ENCODE measurements at regions not wholly inside any gene's neighbourhood (a gene's known extent, or its start where the extent isn't known, plus 50 kb on each side); places are given as distances from the start of the nearest gene placed in this dataset.
A peak's percentile ranks its signal among the peaks of the same experiment; 100 is the strongest.

DNA sequence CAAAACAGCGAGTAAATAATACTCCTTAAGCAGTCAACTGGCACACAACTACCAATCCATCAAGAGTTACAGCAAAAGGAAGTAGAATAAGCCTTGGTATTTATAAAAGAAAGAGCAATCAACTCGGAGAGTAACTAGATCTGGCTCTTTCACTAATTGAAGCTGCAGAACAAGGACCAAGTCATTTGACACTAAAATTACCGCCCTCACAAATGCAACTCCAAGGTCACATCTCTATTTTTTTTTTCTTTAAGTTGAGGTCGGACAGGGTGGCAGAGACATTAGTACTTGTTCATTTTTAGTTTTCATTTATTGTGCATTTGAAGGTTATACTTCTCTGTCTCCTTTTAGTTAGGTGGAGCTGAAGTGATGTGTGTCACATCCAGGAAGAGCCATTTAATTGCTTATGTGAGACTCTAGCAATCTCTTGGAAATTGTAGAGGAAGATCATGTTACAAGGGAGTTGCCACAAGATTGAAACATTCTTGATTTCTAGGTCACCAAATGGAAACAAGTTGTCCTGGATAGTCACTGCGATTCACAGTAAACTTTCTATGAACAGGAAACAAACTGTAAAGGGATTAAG is 138.1 kb upstream of the ADAMTS5 start:
- Histone ChIP-seq H3K36me3 (no peaks in the 10 kb centered on the region), H3K4me3 (no peak overlapping the region), H3K9me3 (replicated peaks) (no peaks in the 10 kb centered on the region), H3K27me3 (no peaks in the 10 kb centered on the region), H3K27ac (no peak overlapping the region; the same call in 1 of the 2 replicates), H3K4me1 (peaks cover 12% of the 10 kb centered on the region)
- peak in 1 of 2 experiments; percentile 52 for DNase-seq

- no peaks in the 10 kb centered on the region for H3K36me3 ChIP-seq
- no peak for DNase-seq
- H3K4me3 ChIP-seq: no peak overlapping the region
- no peak overlapping the region for H3K27ac ChIP-seq
- peaks cover 12% of the 10 kb centered on the region for H3K4me1 ChIP-seq
- H3K9me3 ChIP-seq (replicated peaks): no peaks in the 10 kb centered on the region
- no peaks in the 10 kb centered on the region for H3K27me3 ChIP-seq
These were observed 136.9 kb upstream of the ADAMTS5 start for GRCh38 chr21:27103768-27104167.

- Histone ChIP-seq H3K4me3 (no peak overlapping the region), H3K27ac (no peak overlapping the region), H3K27me3 (no peaks in the 10 kb centered on the region), H3K4me1 (peaks cover 12% of the 10 kb centered on the region), H3K9me3 (replicated peaks) (no peaks in the 10 kb centered on the region), H3K36me3 (no peaks in the 10 kb centered on the region)
- no peak for DNase-seq
These were observed 134.6 kb upstream of the ADAMTS5 start for GRCh38 chr21:27101523-27101922.

DNA sequence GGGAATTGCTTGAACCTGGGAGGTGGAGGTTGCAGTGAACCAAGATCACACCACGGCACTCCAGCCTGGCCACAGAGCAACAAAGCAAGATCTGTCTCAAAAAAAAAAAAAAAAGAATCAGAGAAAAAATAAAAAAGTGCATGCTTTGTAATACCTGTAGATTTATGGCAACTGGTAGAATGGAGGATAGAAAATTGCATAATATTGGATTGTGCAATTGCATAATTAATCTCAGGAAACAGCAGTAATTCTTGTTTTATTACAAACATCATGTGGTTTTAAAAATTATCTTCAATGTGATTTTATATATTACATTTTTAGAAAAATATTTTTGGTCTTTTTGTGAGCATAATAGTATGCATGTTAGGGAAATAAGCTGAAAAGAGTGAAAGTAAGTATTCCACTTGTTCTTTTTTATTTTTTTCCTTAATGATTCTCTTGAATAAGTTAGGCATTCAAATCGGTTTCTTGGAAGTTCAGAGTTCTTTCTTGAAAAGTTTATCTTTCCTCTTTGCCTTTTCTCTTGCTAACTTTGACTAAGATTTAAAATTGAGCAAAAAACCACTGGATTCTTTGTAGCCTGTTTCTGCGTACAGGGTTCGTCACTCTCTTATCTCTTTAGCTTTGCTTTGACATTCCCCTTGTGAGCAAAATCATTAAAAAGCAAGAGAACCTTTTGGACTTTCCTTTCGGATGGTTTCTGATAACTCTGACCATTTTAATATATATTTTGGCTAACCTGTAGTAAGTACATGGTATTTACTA is 127.5 kb upstream of the ADAMTS5 start:
- no peaks in the 10 kb centered on the region for H3K36me3 ChIP-seq
- H3K27ac ChIP-seq: no peak overlapping the region
- H3K4me1 ChIP-seq: no peaks in the 10 kb centered on the region
- no peak overlapping the region for H3K4me3 ChIP-seq
- no peak for DNase-seq
- H3K9me3 ChIP-seq (replicated peaks): no peaks in the 10 kb centered on the region
- no peaks in the 10 kb centered on the region for H3K27me3 ChIP-seq

DNA sequence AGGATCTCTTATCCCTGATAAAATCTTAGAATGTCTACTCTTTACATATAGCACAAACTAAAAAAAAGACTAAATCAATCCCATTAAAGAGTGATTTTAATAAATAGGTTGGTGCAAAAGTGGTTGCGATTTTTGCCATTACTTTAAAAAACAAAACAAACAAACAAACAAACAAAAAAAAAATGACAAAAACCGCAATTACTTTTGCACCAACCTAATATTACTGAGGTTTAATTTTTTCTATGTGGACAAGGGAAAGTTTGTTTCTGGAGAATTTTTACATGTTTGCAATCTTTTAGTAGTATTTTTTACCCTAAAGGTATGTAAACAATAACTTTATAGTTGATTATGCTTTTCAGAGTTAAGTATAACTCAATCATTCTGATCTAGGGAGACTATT is 119.7 kb upstream of the ADAMTS5 start:
- Histone ChIP-seq H3K27me3 (no peaks in the 10 kb centered on the region), H3K36me3 (no peaks in the 10 kb centered on the region), H3K4me3 (no peak overlapping the region), H3K4me1 (no peaks in the 10 kb centered on the region), H3K9me3 (replicated peaks) (peaks cover 4% of the 10 kb centered on the region; the same call in 1 of the 2 replicates), H3K27ac (no peak overlapping the region)
- DNase-seq: no peak

DNA sequence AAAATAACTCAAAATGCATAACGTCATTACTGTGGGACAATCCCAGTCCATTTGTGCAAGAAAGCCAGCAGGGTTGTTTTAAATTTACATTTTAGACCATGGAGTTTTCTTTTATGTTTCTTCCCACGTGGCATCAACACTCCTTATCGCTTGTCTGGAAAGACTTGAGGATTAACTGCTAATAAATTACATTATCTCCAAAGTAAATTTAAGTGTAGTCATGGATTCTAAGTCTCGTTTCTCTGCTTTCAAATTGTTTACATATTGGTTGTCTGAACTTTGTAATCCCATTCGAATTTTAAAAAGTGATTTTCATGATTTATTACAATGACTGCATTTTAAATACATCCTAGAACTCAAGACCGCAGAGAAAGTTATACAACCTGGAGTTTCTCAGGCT is 119.3 kb upstream of the ADAMTS5 start:
- H3K4me1 ChIP-seq: no peaks in the 10 kb centered on the region
- H3K36me3 ChIP-seq: no peaks in the 10 kb centered on the region
- no peak overlapping the region for H3K27ac ChIP-seq
- H3K27me3 ChIP-seq: no peaks in the 10 kb centered on the region
- DNase-seq: no peak
- H3K4me3 ChIP-seq: no peak overlapping the region
- H3K9me3 ChIP-seq (replicated peaks): peaks cover 4% of the 10 kb centered on the region; the same call in 1 of the 2 replicates

- Histone ChIP-seq H3K4me3 (no peak overlapping the region), H3K27ac (no peak overlapping the region), H3K4me1 (no peaks in the 10 kb centered on the region), H3K9me3 (replicated peaks) (peaks cover 4% of the 10 kb centered on the region; the same call in 1 of the 2 replicates), H3K27me3 (no peaks in the 10 kb centered on the region), H3K36me3 (no peaks in the 10 kb centered on the region)
- DNase-seq: no peak
These were observed 118.5 kb upstream of the ADAMTS5 start for GRCh38 chr21:27085387-27085786.

DNA sequence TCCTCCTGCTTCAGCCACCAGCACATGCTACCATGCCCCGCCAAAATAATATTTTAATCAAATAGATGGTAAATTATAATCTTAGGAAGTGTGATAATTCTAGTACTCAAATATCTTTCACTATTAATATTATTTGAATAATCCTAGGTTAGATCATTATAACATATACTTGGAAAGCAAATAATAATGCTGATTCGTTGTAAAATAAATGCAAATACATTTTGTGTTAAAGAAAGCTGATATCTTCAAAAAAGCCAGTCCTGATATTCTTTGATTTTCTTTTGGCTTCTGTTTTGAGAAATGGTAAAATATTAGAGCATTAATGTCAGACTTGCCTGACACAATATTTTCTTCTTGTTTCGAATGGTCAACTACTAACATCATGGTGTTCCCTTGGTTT is 116.3 kb upstream of the ADAMTS5 start:
- Histone ChIP-seq H3K27me3 (no peaks in the 10 kb centered on the region), H3K4me1 (no peaks in the 10 kb centered on the region), H3K4me3 (no peak overlapping the region), H3K9me3 (replicated peaks) (peaks cover 2% of the 10 kb centered on the region; the same call in 1 of the 2 replicates), H3K27ac (no peak overlapping the region), H3K36me3 (no peaks in the 10 kb centered on the region)
- DNase-seq: no peak

GRCh38 chr21:27082431-27083010 is 115.6 kb upstream of the ADAMTS5 start:
- Histone ChIP-seq H3K9me3 (replicated peaks) (peaks cover 1% of the 10 kb centered on the region; the same call in 1 of the 2 replicates), H3K27me3 (no peaks in the 10 kb centered on the region), H3K36me3 (no peaks in the 10 kb centered on the region), H3K4me3 (no peak overlapping the region), H3K27ac (no peak overlapping the region), H3K4me1 (no peaks in the 10 kb centered on the region)
- DNase-seq: no peak

- no peaks in the 10 kb centered on the region for H3K27me3 ChIP-seq
- peak in 1 of 2 experiments; percentile 15 for DNase-seq
- no peak overlapping the region for H3K4me3 ChIP-seq
- no peaks in the 10 kb centered on the region for H3K4me1 ChIP-seq
- H3K36me3 ChIP-seq: no peaks in the 10 kb centered on the region
- H3K9me3 ChIP-seq (replicated peaks): no peaks in the 10 kb centered on the region; the same call in 1 of the 2 replicates
- H3K27ac ChIP-seq: no peak overlapping the region
These were observed 112.8 kb upstream of the ADAMTS5 start for GRCh38 chr21:27079636-27080240.

- no peak overlapping the region for H3K27ac ChIP-seq
- no peaks in the 10 kb centered on the region for H3K27me3 ChIP-seq
- H3K4me1 ChIP-seq: no peaks in the 10 kb centered on the region
These were observed 112.0 kb upstream of the ADAMTS5 start for GRCh38 chr21:27078915-27079314.

DNA sequence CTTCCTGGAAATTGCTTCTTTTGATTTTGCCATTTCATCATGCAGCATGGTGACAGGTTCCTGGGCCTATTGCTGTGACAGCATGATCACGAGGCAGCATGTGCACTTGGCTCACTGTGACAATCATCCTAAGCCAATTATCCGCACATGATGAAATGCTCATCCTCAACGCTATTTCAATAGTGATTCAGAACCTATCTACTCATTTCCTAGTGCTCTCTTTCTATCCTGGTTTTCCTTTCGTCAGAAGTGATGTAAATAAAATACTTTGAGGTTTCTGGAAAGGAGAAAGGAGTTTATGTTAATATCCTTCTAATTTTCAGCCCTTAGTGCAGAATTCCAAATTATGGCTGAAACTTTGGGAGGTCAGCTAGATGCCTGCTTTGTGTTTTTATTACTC is 110.6 kb upstream of the ADAMTS5 start:
- Histone ChIP-seq H3K9me3 (replicated peaks) (no peaks in the 10 kb centered on the region; the same call in 1 of the 2 replicates), H3K4me3 (no peak overlapping the region), H3K27ac (no peak overlapping the region), H3K27me3 (no peaks in the 10 kb centered on the region), H3K36me3 (no peaks in the 10 kb centered on the region), H3K4me1 (no peaks in the 10 kb centered on the region)
- DNase-seq: no peak

More at GRCh38 chr21:27078915-27079314, 112.0 kb upstream of the ADAMTS5 start:
- DNase-seq: no peak
- Histone ChIP-seq H3K9me3 (replicated peaks) (no peaks in the 10 kb centered on the region; the same call in 1 of the 2 replicates), H3K4me3 (no peak overlapping the region), H3K36me3 (no peaks in the 10 kb centered on the region)

DNA sequence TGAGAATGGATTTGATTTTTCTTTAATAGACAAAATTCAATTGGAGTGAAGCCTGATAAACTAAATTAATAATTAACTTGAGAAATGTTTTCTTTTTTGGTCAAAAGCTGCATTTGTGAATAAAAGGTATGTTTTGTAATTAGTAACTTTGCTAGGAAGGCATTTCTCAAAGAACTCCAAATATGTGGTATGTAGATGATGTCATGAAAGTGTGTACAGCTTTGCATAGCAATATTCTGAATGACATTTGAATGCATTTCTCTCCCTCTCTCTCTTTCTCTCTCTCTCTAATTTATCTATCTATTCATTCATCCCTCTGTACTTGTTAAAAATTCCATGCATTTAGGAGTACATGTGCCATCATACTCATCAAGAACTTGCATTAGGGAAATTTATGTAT is 109.1 kb upstream of the ADAMTS5 start:
- H3K27ac ChIP-seq: no peak overlapping the region
- no peaks in the 10 kb centered on the region for H3K27me3 ChIP-seq
- no peaks in the 10 kb centered on the region for H3K4me1 ChIP-seq
- DNase-seq: no peak
- H3K36me3 ChIP-seq: no peaks in the 10 kb centered on the region
- H3K4me3 ChIP-seq: no peak overlapping the region
- H3K9me3 ChIP-seq (replicated peaks): no peaks in the 10 kb centered on the region

GRCh38 chr21:27070861-27071670 is 104.2 kb upstream of the ADAMTS5 start:
- Histone ChIP-seq H3K4me1 (no peaks in the 10 kb centered on the region), H3K9me3 (replicated peaks) (no peaks in the 10 kb centered on the region), H3K36me3 (no peaks in the 10 kb centered on the region), H3K27me3 (no peaks in the 10 kb centered on the region), H3K27ac (no peak overlapping the region), H3K4me3 (no peak overlapping the region)
- no peak for DNase-seq
